Astrocyte (in vitro differentiated cells and primary cell): ENCODE measurements at regions not wholly inside any gene's neighbourhood (a gene's known extent, or its start where the extent isn't known, plus 50 kb on each side); places are given as distances from the start of the nearest gene placed in this dataset.

Experiments used
- DNase-seq: peaks from one replicate; pipeline ENCODE4 v3.0.0-alpha.2; 2010; ENCODE audit warnings: low read depth
- FAIRE-seq: peaks from 2 replicates; lab custom pipeline; 2011; peaks lifted over from hg19 to GRCh38; lab: Jason Lieb, UNC
- H2AFZ ChIP-seq: 2 replicates; pipeline ENCODE4 v1.6.0; 2012; ENCODE audit warnings: low read depth, low read length, inconsistent platforms
- H3K27ac ChIP-seq: 2 replicates; pipeline ENCODE4 v1.5.1; 2011; ENCODE audit warnings: low read depth, low read length, inconsistent platforms
- H3K27me3 ChIP-seq: 2 replicates; pipeline ENCODE4 v1.6.0; 2011; ENCODE audit warnings: low read length, inconsistent platforms; ENCODE audit not compliant: insufficient read depth
- H3K36me3 ChIP-seq: 2 replicates; pipeline ENCODE4 v1.5.1; 2011; ENCODE audit warnings: low read length, inconsistent platforms; ENCODE audit not compliant: insufficient read depth
- H3K4me1 ChIP-seq: 2 replicates; pipeline ENCODE4 v1.5.1; 2011; ENCODE audit warnings: low read length, inconsistent platforms; ENCODE audit not compliant: insufficient read depth
- H3K4me2 ChIP-seq: 2 replicates; pipeline ENCODE4 v1.6.0; 2012; ENCODE audit warnings: low read length, inconsistent platforms
- H3K4me3 ChIP-seq: 2 replicates; pipeline ENCODE4 v1.5.1; 2011; ENCODE audit warnings: low read depth, mild to moderate bottlenecking, low read length, inconsistent platforms; ENCODE audit not compliant: insufficient read depth
- H3K79me2 ChIP-seq: 2 replicates; pipeline ENCODE4 v1.6.0; 2012; ENCODE audit warnings: mild to moderate bottlenecking, low read length, inconsistent platforms; ENCODE audit not compliant: insufficient read depth
- H3K9ac ChIP-seq: 2 replicates; pipeline ENCODE4 v1.6.0; 2012; ENCODE audit warnings: mild to moderate bottlenecking, low read length, inconsistent platforms
- H3K9me3 ChIP-seq: 2 replicates; pipeline ENCODE4 v1.5.1; 2012; ENCODE audit warnings: low read depth, mild to moderate bottlenecking, low read length, inconsistent platforms; ENCODE audit not compliant: insufficient read depth
- H4K20me1 ChIP-seq: 2 replicates; pipeline ENCODE4 v1.6.0; 2012; ENCODE audit warnings: low read length, inconsistent platforms; ENCODE audit not compliant: insufficient read depth
- H3K27ac Mint-ChIP-seq: one replicate; pipeline ENCODE4 v1.8.0; 2021; ENCODE audit warnings: mild to moderate bottlenecking, mixed read lengths; ENCODE audit not compliant: unreplicated experiment
- H3K27me3 Mint-ChIP-seq: one replicate; pipeline ENCODE4 v1.8.0; 2021; ENCODE audit warnings: low read depth, mixed read lengths; ENCODE audit not compliant: unreplicated experiment
- H3K36me3 Mint-ChIP-seq: one replicate; pipeline ENCODE4 v1.8.0; 2021; ENCODE audit warnings: low read depth, mixed read lengths; ENCODE audit not compliant: unreplicated experiment
- H3K4me1 Mint-ChIP-seq: one replicate; pipeline ENCODE4 v1.8.0; 2021; ENCODE audit warnings: low read depth, mixed read lengths; ENCODE audit not compliant: unreplicated experiment
- H3K4me3 Mint-ChIP-seq: one replicate; pipeline ENCODE4 v1.8.0; 2021; ENCODE audit warnings: mild to moderate bottlenecking, moderate library complexity, mixed read lengths; ENCODE audit not compliant: unreplicated experiment
- H3K9me3 Mint-ChIP-seq: one replicate; pipeline ENCODE4 v1.8.0; 2021; ENCODE audit warnings: mild to moderate bottlenecking, mixed read lengths; ENCODE audit not compliant: unreplicated experiment
- EZH2 ChIP-seq: IDR thresholded peaks from 2 replicates; pipeline ENCODE4 v1.6.1; 2012; ENCODE audit warnings: mild to moderate bottlenecking, low read length, inconsistent platforms; ENCODE audit not compliant: insufficient read depth
- TF ChIP-seq, protein P1 (sequence below): IDR thresholded peaks from 2 replicates; pipeline ENCODE4 v1.5.1; 2011; ENCODE audit warnings: low read depth, mild to moderate bottlenecking, inconsistent platforms, low read length, moderate library complexity; ENCODE audit not compliant: insufficient read depth

DNA sequence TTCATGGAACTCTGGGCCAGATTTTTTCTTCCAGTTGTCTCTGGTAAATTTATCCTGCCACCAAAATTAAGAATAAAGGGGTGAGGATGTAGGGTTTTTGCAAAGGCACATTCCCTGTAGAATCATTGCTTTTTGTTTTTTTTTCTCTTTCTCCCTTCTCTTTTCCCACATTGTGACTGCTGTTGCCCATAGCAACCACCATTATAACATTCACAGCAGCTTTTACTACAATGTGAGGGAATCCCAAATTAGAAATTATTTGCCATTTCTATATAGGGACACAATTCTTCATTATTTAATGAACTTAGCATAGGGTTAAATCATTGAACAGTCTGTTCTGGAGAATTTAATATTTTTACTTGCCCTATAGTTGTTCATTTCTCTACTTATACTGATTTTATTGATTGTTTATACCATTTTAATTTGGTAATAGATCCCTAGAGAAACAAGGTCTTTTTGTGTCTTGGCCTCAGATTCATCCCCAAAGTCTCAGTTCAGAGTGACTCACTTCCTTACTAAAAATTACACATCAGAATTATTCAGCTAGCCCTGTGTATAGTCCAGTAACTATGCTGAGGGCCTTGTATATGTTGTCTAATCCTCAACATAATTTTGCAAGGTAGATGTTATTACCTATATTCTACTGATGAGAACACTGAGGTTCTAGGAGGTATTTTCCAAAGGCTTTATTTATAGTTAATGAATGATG lies 80.8 kb upstream of the ANK2 start:
- Histone ChIP-seq H3K4me3 (no peak overlapping the region), H3K27me3 (no peaks in the 10 kb centered on the region), H3K9ac (no peak overlapping the region), H3K79me2 (no peaks in the 10 kb centered on the region), H3K27ac (no peak overlapping the region), H4K20me1 (no peaks in the 10 kb centered on the region), H3K4me2 (no peak overlapping the region), H3K9me3 (no peaks in the 10 kb centered on the region), H2AFZ (no peak overlapping the region), H3K36me3 (no peaks in the 10 kb centered on the region), H3K4me1 (no peaks in the 10 kb centered on the region)
- DNase-seq, result no peak
- TF ChIP-seq, protein P1, sequence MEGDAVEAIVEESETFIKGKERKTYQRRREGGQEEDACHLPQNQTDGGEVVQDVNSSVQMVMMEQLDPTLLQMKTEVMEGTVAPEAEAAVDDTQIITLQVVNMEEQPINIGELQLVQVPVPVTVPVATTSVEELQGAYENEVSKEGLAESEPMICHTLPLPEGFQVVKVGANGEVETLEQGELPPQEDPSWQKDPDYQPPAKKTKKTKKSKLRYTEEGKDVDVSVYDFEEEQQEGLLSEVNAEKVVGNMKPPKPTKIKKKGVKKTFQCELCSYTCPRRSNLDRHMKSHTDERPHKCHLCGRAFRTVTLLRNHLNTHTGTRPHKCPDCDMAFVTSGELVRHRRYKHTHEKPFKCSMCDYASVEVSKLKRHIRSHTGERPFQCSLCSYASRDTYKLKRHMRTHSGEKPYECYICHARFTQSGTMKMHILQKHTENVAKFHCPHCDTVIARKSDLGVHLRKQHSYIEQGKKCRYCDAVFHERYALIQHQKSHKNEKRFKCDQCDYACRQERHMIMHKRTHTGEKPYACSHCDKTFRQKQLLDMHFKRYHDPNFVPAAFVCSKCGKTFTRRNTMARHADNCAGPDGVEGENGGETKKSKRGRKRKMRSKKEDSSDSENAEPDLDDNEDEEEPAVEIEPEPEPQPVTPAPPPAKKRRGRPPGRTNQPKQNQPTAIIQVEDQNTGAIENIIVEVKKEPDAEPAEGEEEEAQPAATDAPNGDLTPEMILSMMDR, result no peak
- TF ChIP-seq EZH2, result no peak
- Mint-ChIP-seq H3K27me3 (no peaks in the 10 kb centered on the region), H3K4me1 (peaks cover 5% of the 10 kb centered on the region), H3K27ac (no peak overlapping the region), H3K36me3 (no peaks in the 10 kb centered on the region), H3K9me3 (peaks cover 2% of the 10 kb centered on the region), H3K4me3 (no peak overlapping the region)
- FAIRE-seq, result no peak

- Histone ChIP-seq H3K4me1 (no peaks in the 10 kb centered on the region), H3K4me3 (no peak overlapping the region), H3K9me3 (no peaks in the 10 kb centered on the region), H3K27me3 (no peaks in the 10 kb centered on the region), H3K36me3 (no peaks in the 10 kb centered on the region), H3K79me2 (no peaks in the 10 kb centered on the region), H3K4me2 (no peak overlapping the region), H3K9ac (no peak overlapping the region), H2AFZ (no peak overlapping the region), H4K20me1 (no peaks in the 10 kb centered on the region), H3K27ac (no peak overlapping the region)
- no peak overlapping the region for H3K27ac Mint-ChIP-seq
- no peak for DNase-seq
- TF ChIP-seq, protein P1, result no peak
- no peak for TF ChIP-seq EZH2
- H3K9me3 Mint-ChIP-seq, result no peaks in the 10 kb centered on the region
- H3K4me3 Mint-ChIP-seq, result no peak overlapping the region
- no peak for FAIRE-seq
- peaks cover 7% of the 10 kb centered on the region for H3K4me1 Mint-ChIP-seq
- H3K36me3 Mint-ChIP-seq, result no peaks in the 10 kb centered on the region
- no peaks in the 10 kb centered on the region for H3K27me3 Mint-ChIP-seq
Observed at GRCh38 chr4:112970903-112971302, 78.5 kb upstream of the ANK2 start.

GRCh38 chr4:112973750-112974251 lies 75.7 kb upstream of the ANK2 start:
- no peaks in the 10 kb centered on the region for H3K27me3 ChIP-seq
- H3K27ac Mint-ChIP-seq, result no peak overlapping the region
- H3K4me3 ChIP-seq, result no peak overlapping the region
- H3K9ac ChIP-seq, result no peak overlapping the region
- peaks cover 5% of the 10 kb centered on the region for H3K4me1 Mint-ChIP-seq
- H4K20me1 ChIP-seq, result no peaks in the 10 kb centered on the region
- TF ChIP-seq EZH2, result no peak
- TF ChIP-seq, protein P1, result no peak
- no peaks in the 10 kb centered on the region for H3K36me3 ChIP-seq
- H3K4me2 ChIP-seq, result no peak overlapping the region
- DNase-seq (no peak), FAIRE-seq (no peak)
- H3K4me1 ChIP-seq, result no peaks in the 10 kb centered on the region
- no peak overlapping the region for H3K4me3 Mint-ChIP-seq
- H3K27me3 Mint-ChIP-seq, result no peaks in the 10 kb centered on the region
- no peaks in the 10 kb centered on the region for H3K36me3 Mint-ChIP-seq
- no peaks in the 10 kb centered on the region for H3K79me2 ChIP-seq
- no peak overlapping the region for H2AFZ ChIP-seq
- no peaks in the 10 kb centered on the region for H3K9me3 ChIP-seq
- no peak overlapping the region for H3K27ac ChIP-seq
- H3K9me3 Mint-ChIP-seq, result no peaks in the 10 kb centered on the region
